ENCODE measurements at regions not wholly inside any gene's neighbourhood (a gene's known extent, or its start where the extent isn't known, plus 50 kb on each side); places are given as distances from the start of the nearest gene placed in this dataset.

- TF ChIP-seq FOSL1 (IDR thresholded peaks at IDR 0.05; ENCODE audit: insufficient read depth, low read depth, low read length) (no peak), CTBP2 (IDR thresholded peaks at IDR 0.05; ENCODE audit: borderline replicate concordance, insufficient read depth, insufficient read length, low read length) (no peak), BCL11A (IDR thresholded peaks at IDR 0.05; ENCODE audit: low read depth in 2 of 2, low read length in 2 of 2) (no peak), SUZ12 (IDR thresholded peaks at IDR 0.05; ENCODE audit: low read length) (no peak), CTCF (IDR thresholded peaks at IDR 0.05; ENCODE audit: control extremely low read depth in 1 of 3, insufficient read depth in 1 of 3, low read depth in 1 of 3, low read length in 3 of 3) (no peak), KDM5A (IDR thresholded peaks at IDR 0.05; ENCODE audit: low read length) (no peak)
Measured at GRCh38 chr20:58131151-58131550, 97.3 kb downstream of the ANKRD60 start (continued).

Measured in H1 (cell line).